HepG2 (cell line): ENCODE measurements at regions not wholly inside any gene's neighbourhood (a gene's known extent, or its start where the extent isn't known, plus 50 kb on each side); places are given as distances from the start of the nearest gene placed in this dataset.

Experiments used
- ATAC-seq: fragments of 200-7000 bp; cut with Tn5 transposase; 3 replicates; pipeline ENCODE4 v1.9.1; 2020; ENCODE audit warnings: mild to moderate bottlenecking, moderate library complexity
- BruUV-seq: library from RNA; stranded (reverse); fragments of 400-500 nt; replicated peaks from 2 replicates; lab custom pipeline; 2021; lab: Mats Ljungman, UMichigan
- CTCF ChIA-PET: fragments of 300-600 bp; formaldehyde crosslinking; extraction: SDS; loops from one replicate; lab custom pipeline; 2021; ENCODE audit warnings: low total read pairs, inconsistent platforms, low intra/inter-chr PET ratio; lab: Yijun Ruan, JAX
- POLR2A ChIA-PET: fragments of 350-600 bp; sonication (Branson Sonifier 250); formaldehyde crosslinking; loops from one replicate; lab custom pipeline; 2020; ENCODE audit warnings: antibody characterized with exemption, inconsistent platforms; lab: Yijun Ruan, JAX
- DNase-seq: peaks from one replicate; pipeline ENCODE4 v3.0.0-alpha.2; 2015; ENCODE audit warnings: low spot score
- FAIRE-seq: peaks from 3 replicates; lab custom pipeline; 2011; peaks lifted over from hg19 to GRCh38; lab: Jason Lieb, UNC
- H2AFZ ChIP-seq: one replicate; pipeline ENCODE4 v1.6.1; 2011; ENCODE audit warnings: low read length, inconsistent platforms
- H3K27ac ChIP-seq: fragments of 300-600 bp; 3 replicates; pipeline ENCODE4 v1.8.0; 2011; ENCODE audit warnings: mixed run types, mild to moderate bottlenecking, mixed read lengths, low read length, inconsistent platforms; ENCODE audit not compliant: insufficient read depth; ENCODE audit errors: extremely low read length
- H3K27me3 ChIP-seq, 2 experiments: fragments of 200-600 bp in 1 of 2; 2 replicates in 1 of 2; 3 replicates in 1 of 2; pipeline versions ENCODE4 v1.6.0 to v1.8.0; 2011; ENCODE audit warnings: low read length in 2 of 2, mild to moderate bottlenecking in 2 of 2, moderate library complexity in 2 of 2, inconsistent platforms in 1 of 2; ENCODE audit not compliant: insufficient read depth in 2 of 2, control insufficient read depth in 1 of 2
- H3K36me3 ChIP-seq, 2 experiments: fragments of 200-600 bp in 1 of 2; replicated peaks in 1 of 2; 2 replicates in 1 of 2; 3 replicates in 1 of 2; pipeline versions ENCODE4 v1.5.1 to v1.8.0; 2011; ENCODE audit warnings: low read length in 2 of 2, inconsistent platforms in 1 of 2; ENCODE audit not compliant: insufficient read depth in 2 of 2, control insufficient read depth in 1 of 2
- H3K4me1 ChIP-seq: 2 replicates; pipeline ENCODE4 v1.5.1; 2012; ENCODE audit warnings: low read length, inconsistent platforms; ENCODE audit not compliant: insufficient read depth
- H3K4me2 ChIP-seq: 2 replicates; pipeline ENCODE4 v1.6.0; 2011; ENCODE audit warnings: low read depth, low read length, inconsistent platforms
- H3K4me3 ChIP-seq, 3 experiments: fragments of 200-600 bp in 1 of 3; sonication (generic), shearing (Covaris generic) in 1 of 3; replicated peaks in 1 of 3; 2 replicates each; pipeline ENCODE4 v1.5.1; 2011 to 2016; ENCODE audit warnings: low read length in 3 of 3, inconsistent platforms in 2 of 3, low read depth in 2 of 3, mild to moderate bottlenecking in 2 of 3, control low read depth in 1 of 3, mixed read lengths in 1 of 3; ENCODE audit not compliant: insufficient read depth in 1 of 3
- H3K79me2 ChIP-seq: one replicate; pipeline ENCODE4 v1.6.1; 2011; ENCODE audit warnings: low read length, inconsistent platforms; ENCODE audit not compliant: insufficient read depth
- H3K9ac ChIP-seq: 2 replicates; pipeline ENCODE4 v1.6.0; 2011; ENCODE audit warnings: mild to moderate bottlenecking, low read depth, low read length, inconsistent platforms; ENCODE audit not compliant: insufficient read depth
- H3K9me3 ChIP-seq: 2 replicates; pipeline ENCODE4 v1.5.1; 2012; ENCODE audit warnings: mild to moderate bottlenecking, low read length
- H4K20me1 ChIP-seq: 2 replicates; pipeline ENCODE4 v1.6.0; 2011; ENCODE audit warnings: inconsistent platforms, mild to moderate bottlenecking, low read length, moderate library complexity; ENCODE audit not compliant: insufficient read depth
- ATF7 ChIP-seq, 2 experiments: fragments of 450-650 bp in 1 of 2; sonication (generic) in 1 of 2; formaldehyde crosslinking in 1 of 2; IDR thresholded peaks; 2 replicates each; pipeline versions ENCODE4 v1.4.0 to v1.6.1; 2016 to 2020; ENCODE audit warnings: antibody characterized with exemption in 1 of 2, mild to moderate bottlenecking in 1 of 2, missing genetic modification reagents in 1 of 2
- BCL3 ChIP-seq: sonication (generic); formaldehyde crosslinking; IDR thresholded peaks from 2 replicates; pipeline ENCODE4 v1.5.1; 2020; ENCODE audit warnings: mild to moderate bottlenecking, missing genetic modification reagents, moderate library complexity
- BRCA1 ChIP-seq: sonication (generic); formaldehyde crosslinking; IDR thresholded peaks from 2 replicates; pipeline ENCODE4 v1.4.0; 2020; ENCODE audit warnings: missing genetic modification reagents
- CENPT ChIP-seq: sonication (generic); formaldehyde crosslinking; IDR thresholded peaks from 2 replicates; pipeline ENCODE4 v1.8.0; 2022; ENCODE audit warnings: low read depth, mild to moderate bottlenecking, moderate library complexity, missing genetic modification reagents
- FOXK2 ChIP-seq: fragments of 450-650 bp; IDR thresholded peaks from 2 replicates; pipeline ENCODE4 v1.6.1; 2016
- HOMEZ ChIP-seq: IDR thresholded peaks from 2 replicates; pipeline ENCODE4 v1.6.1; 2016; ENCODE audit warnings: low read depth
- NFE2 ChIP-seq: sonication (generic); formaldehyde crosslinking; IDR thresholded peaks from 2 replicates; pipeline ENCODE4 v1.4.0; 2020; ENCODE audit warnings: missing genetic modification reagents
- PCBP2 ChIP-seq: fragments of 200-400 bp; formaldehyde crosslinking; optimal IDR thresholded peaks from 2 replicates; pipeline ENCODE3; 2018; ENCODE audit warnings: low read length, low read depth; ENCODE audit not compliant: poor library complexity, severe bottlenecking
- RAD51 ChIP-seq: fragments of 450-650 bp; IDR thresholded peaks from 2 replicates; pipeline ENCODE4 v1.6.1; 2016; ENCODE audit warnings: borderline replicate concordance
- SNAPC5 ChIP-seq: sonication (generic); formaldehyde crosslinking; IDR thresholded peaks from 2 replicates; pipeline ENCODE4 v1.8.1; 2023; ENCODE audit warnings: mild to moderate bottlenecking, missing genetic modification reagents, borderline replicate concordance
- SP2 ChIP-seq: sonication (generic); formaldehyde crosslinking; IDR thresholded peaks from 2 replicates; pipeline ENCODE4 v1.5.1; 2020; ENCODE audit warnings: mild to moderate bottlenecking, missing genetic modification reagents
- SRSF9 ChIP-seq: fragments of 200-400 bp; formaldehyde crosslinking; IDR thresholded peaks from 2 replicates; pipeline ENCODE4 v1.6.1; 2018; ENCODE audit warnings: borderline replicate concordance, mild to moderate bottlenecking, low read depth, low read length; ENCODE audit not compliant: insufficient read depth, poor library complexity, severe bottlenecking
- ZBTB1 ChIP-seq: sonication (generic); formaldehyde crosslinking; IDR thresholded peaks from 2 replicates; pipeline ENCODE4 v1.4.0; 2020; ENCODE audit warnings: missing genetic modification reagents, borderline replicate concordance
- ZNF331 ChIP-seq: sonication (generic); formaldehyde crosslinking; IDR thresholded peaks from 2 replicates; pipeline ENCODE4 v1.4.0; 2020; ENCODE audit warnings: missing genetic modification reagents
- ZSCAN9 ChIP-seq: IDR thresholded peaks from 2 replicates; pipeline ENCODE4 v1.6.1; 2016; ENCODE audit warnings: borderline replicate concordance
- WGBS: methylation state at CpG from one replicate; pipeline ENCODE4 v1.1.6; 2017; ENCODE audit warnings: low lambda C conversion rate; 5-methylcytosine and 5-hydroxymethylcytosine counted together
- in situ Hi-C: cut with HindIII; loops from 2 replicates; pipeline ENCODE4 v1.10.0; 2017; ENCODE audit warnings: low pct_unique_long_range_greater_than_20kb; ENCODE audit not compliant: extremely low pct_ligation_motif_present
- intact Hi-C: fragments of 100-400 bp; cut with micrococcal nuclease; formaldehyde crosslinking; loops from one replicate; pipeline ENCODE4 v1.10.0; 2022; ENCODE audit not compliant: unreplicated experiment

DNA sequence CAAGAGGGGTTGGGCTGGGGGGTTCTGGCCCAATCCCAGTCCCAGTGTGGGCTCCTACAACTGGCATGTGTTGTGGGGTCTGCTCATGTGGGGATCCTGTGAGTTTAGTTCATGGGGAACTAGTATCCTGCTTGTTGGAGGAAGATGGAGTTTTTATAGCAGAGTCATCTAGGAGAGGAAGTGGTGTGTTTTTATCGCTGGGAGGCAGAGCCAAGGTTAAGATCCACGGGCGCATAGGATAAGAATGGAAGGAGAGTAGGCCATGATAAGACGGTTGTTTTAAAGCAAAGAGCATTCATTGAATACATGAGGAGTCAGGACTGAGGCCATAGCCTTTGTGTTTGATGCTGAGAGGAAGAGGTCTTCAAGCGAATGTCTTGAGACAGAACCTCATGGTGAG, 211.6 kb upstream of the COBL start (continued):
- TF ChIP-seq HOMEZ (CRISPR knock-in tag) (no peak), NFE2 (CRISPR knock-in tag) (no peak)

DNA sequence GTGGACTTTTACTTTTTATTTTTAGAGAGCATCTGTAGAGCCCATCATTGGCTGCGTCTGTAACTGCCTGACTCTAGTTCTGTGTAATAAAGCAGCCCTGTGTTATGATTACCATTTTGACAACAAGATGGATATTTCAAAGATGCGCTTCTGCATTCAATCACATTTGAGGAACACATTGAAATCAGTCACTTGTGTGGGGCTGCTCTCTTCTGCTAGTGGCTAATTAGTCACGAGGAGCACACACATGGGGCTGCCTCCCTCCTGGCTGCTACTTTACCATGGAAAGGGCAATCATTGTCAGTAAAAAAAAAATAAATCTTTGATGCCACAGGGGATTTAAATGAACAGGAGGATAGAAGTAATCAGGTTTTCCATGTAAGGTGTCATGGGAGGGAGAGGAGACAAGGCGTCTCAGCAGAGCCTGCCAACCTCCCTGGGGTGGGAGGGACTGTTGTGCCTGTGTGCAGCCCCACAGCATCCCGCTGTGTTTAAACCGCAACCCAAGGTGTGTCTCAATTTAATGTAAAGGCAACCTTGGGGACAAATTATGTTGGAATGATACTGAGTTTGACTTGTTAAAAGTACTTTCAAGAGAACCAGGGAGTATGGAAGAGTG, 205.2 kb upstream of the COBL start:
- in situ Hi-C loops = no loop called here
- DNase-seq (no peak), ATAC-seq (no peak), FAIRE-seq (no peak)
- H2AFZ ChIP-seq = no peak overlapping the region
- ChIA-PET CTCF (no interaction called here), POLR2A (no interaction called here)
- H3K79me2 ChIP-seq = no peaks in the 10 kb centered on the region
- intact Hi-C loops = no loop called here
- no TSS peak for BruUV-seq
- no peak overlapping the region for H3K4me2 ChIP-seq
- no peaks in the 10 kb centered on the region for H4K20me1 ChIP-seq
- H3K9ac ChIP-seq = no peak overlapping the region
- H3K9me3 ChIP-seq = no peaks in the 10 kb centered on the region
- no peaks in the 10 kb centered on the region for H3K4me1 ChIP-seq
- H3K27me3 ChIP-seq = no peaks in the 10 kb centered on the region
- H3K27ac ChIP-seq = no peak overlapping the region
- no peak overlapping the region for H3K4me3 ChIP-seq
- no peaks in the 10 kb centered on the region for H3K36me3 ChIP-seq
- WGBS = 3% methylated on average over 6 of the region's 6 CpGs
- TF ChIP-seq ZSCAN9 = no peak
- no peak for TF ChIP-seq ZBTB1
- TF ChIP-seq CENPT = no peak
- TF ChIP-seq BCL3 = no peak
- TF ChIP-seq SP2 = no peak
- TF ChIP-seq ZNF331 = no peak
- no peak for TF ChIP-seq RAD51
- TF ChIP-seq SRSF9 = no peak
- TF ChIP-seq SNAPC5 (CRISPR knock-in tag) = no peak
- no peak for TF ChIP-seq ATF7 (IDR thresholded peaks at IDR 0.05)
- no peak for TF ChIP-seq ATF7 (CRISPR knock-in tag; IDR thresholded peaks at IDR 0.05)
- no peak for TF ChIP-seq BRCA1 (CRISPR knock-in tag)
- TF ChIP-seq PCBP2 = no peak
- no peak for TF ChIP-seq FOXK2
